Right lung (tissue), 2 donors: ENCODE measurements at regions not wholly inside any gene's neighbourhood (a gene's known extent, or its start where the extent isn't known, plus 50 kb on each side); places are given as distances from the start of the nearest gene placed in this dataset.

ENCODE experiments used
- DNase-seq, 2 donors: peaks; one replicate each; pipeline ENCODE4 v3.0.0-alpha.2; 2013

GRCh38 chr3:80492162-80492561 is 724.4 kb upstream of the ROBO1 start:
- no peak for DNase-seq

GRCh38 chr3:80472961-80473360 is 705.2 kb upstream of the ROBO1 start:
- DNase-seq = no peak

GRCh38 chr3:80472459-80472858 is 704.7 kb upstream of the ROBO1 start:
- no peak for DNase-seq

GRCh38 chr3:80470433-80470832 is 702.6 kb upstream of the ROBO1 start:
- no peak for DNase-seq

GRCh38 chr3:80465746-80466145 is 697.9 kb upstream of the ROBO1 start:
- DNase-seq = no peak

GRCh38 chr3:80451393-80451792 is 683.6 kb upstream of the ROBO1 start:
- no peak for DNase-seq

GRCh38 chr3:80445641-80446040 is 677.8 kb upstream of the ROBO1 start:
- DNase-seq = no peak

- no peak for DNase-seq
Observed at GRCh38 chr3:80445053-80445452, 677.3 kb upstream of the ROBO1 start.

- no peak for DNase-seq
Observed at GRCh38 chr3:80439490-80439889, 671.7 kb upstream of the ROBO1 start.

GRCh38 chr3:80434366-80434765 is 666.6 kb upstream of the ROBO1 start:
- no peak for DNase-seq

- no peak for DNase-seq
Observed at GRCh38 chr3:80424951-80425350, 657.2 kb upstream of the ROBO1 start.

GRCh38 chr3:80408030-80408721 is 640.4 kb upstream of the ROBO1 start:
- DNase-seq = no peak

GRCh38 chr3:80405618-80406017 is 637.8 kb upstream of the ROBO1 start:
- no peak for DNase-seq

- DNase-seq = no peak
Observed at GRCh38 chr3:80395023-80395422, 627.2 kb upstream of the ROBO1 start.

- no peak for DNase-seq
Observed at GRCh38 chr3:80391573-80391972, 623.8 kb upstream of the ROBO1 start.

GRCh38 chr3:80384811-80385210 is 617.0 kb upstream of the ROBO1 start:
- DNase-seq = no peak

- no peak for DNase-seq
Observed at GRCh38 chr3:80374423-80374822, 606.6 kb upstream of the ROBO1 start.

- DNase-seq = no peak
Observed at GRCh38 chr3:80368616-80369015, 600.8 kb upstream of the ROBO1 start.

- DNase-seq = no peak
Observed at GRCh38 chr3:80366808-80367548, 599.2 kb upstream of the ROBO1 start.

GRCh38 chr3:80357761-80358160 is 590.0 kb upstream of the ROBO1 start:
- DNase-seq = no peak

GRCh38 chr3:80355144-80355543 is 587.3 kb upstream of the ROBO1 start:
- no peak for DNase-seq

- DNase-seq = no peak
Observed at GRCh38 chr3:80351201-80351600, 583.4 kb upstream of the ROBO1 start.

GRCh38 chr3:80350771-80351170 is 583.0 kb upstream of the ROBO1 start:
- DNase-seq = no peak

- no peak for DNase-seq
Observed at GRCh38 chr3:80338366-80338765, 570.6 kb upstream of the ROBO1 start.
